VCaP (cell line): ENCODE measurements at regions not wholly inside any gene's neighbourhood (a gene's known extent, or its start where the extent isn't known, plus 50 kb on each side); places are given as distances from the start of the nearest gene placed in this dataset.
A peak's percentile ranks its signal among the peaks of the same experiment; 100 is the strongest.

Experiments
- H3K27ac ChIP-seq: fragments of 450-650 bp; 2 replicates; pipeline ENCODE4 v1.5.1; 2017
- TF ChIP-seq, protein P1 (sequence below): fragments of 450-650 bp; conservative IDR thresholded peaks from 2 replicates; pipeline ENCODE4 v1.5.1; 2017; ENCODE audit warnings: mild to moderate bottlenecking, moderate library complexity

DNA sequence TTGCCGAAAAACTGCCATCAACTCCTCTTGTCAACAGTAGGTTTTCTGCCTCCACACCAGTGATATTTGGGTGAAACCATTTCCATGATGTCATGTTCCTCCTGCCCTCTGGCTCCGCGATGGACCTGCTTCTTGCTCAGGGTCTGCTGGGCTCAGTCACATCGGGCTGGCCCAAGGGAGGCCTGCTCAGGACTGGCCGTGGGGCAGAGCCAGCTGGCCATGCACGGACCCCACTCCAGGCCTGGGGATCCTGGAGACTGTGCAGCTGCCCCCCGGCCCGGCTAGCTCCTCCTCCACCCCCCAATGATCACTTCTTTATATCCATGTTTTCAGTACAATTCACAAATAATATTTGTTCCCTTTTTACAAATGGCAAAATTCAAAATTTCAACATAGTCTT lies 270.3 kb upstream of the CCDC54 start:
- TF ChIP-seq, protein P1, sequence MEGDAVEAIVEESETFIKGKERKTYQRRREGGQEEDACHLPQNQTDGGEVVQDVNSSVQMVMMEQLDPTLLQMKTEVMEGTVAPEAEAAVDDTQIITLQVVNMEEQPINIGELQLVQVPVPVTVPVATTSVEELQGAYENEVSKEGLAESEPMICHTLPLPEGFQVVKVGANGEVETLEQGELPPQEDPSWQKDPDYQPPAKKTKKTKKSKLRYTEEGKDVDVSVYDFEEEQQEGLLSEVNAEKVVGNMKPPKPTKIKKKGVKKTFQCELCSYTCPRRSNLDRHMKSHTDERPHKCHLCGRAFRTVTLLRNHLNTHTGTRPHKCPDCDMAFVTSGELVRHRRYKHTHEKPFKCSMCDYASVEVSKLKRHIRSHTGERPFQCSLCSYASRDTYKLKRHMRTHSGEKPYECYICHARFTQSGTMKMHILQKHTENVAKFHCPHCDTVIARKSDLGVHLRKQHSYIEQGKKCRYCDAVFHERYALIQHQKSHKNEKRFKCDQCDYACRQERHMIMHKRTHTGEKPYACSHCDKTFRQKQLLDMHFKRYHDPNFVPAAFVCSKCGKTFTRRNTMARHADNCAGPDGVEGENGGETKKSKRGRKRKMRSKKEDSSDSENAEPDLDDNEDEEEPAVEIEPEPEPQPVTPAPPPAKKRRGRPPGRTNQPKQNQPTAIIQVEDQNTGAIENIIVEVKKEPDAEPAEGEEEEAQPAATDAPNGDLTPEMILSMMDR = no peak
- H3K27ac ChIP-seq = no peak overlapping the region

- TF ChIP-seq, protein P1 = no peak
- H3K27ac ChIP-seq = no peak overlapping the region
Measured at GRCh38 chr3:107110596-107111305, 266.5 kb upstream of the CCDC54 start.

DNA sequence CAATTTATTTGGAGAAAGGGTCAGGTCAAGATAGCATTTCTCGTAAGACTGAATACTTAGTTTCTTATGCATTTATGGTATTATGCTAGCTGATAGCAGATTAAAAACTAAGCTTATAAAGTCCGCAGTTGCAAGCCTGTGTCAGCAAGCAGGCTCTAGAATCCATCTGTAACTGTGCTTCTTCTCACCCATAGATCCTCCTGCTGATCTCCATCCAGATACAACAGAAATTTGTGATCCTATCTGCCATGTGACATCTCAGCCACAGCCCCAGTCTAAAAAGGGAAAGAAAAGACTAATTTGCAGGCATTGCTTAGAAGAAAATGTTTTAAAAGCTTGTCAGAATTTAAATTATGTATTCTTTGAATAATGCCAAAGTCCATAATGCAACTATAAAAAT lies 265.4 kb upstream of the CCDC54 start:
- no peak overlapping the region for H3K27ac ChIP-seq
- TF ChIP-seq, protein P1 = no peak

DNA sequence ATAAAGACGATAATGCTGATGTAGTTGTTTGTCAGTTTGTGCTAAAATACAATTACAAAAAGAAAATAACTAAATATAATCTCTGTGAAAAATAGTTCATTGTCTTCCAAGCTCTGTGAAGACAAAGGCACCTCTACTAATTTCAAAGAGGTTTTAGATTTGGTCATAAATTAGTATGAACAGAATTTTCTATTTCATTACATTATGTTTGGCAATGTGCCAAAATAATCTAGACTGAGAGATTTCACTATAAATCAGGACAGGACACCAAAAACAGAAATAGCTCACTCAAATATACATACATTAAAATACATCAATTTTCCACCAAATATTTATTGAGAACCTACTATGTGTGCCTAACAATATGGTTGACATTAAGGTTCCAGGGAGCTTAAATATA lies 264.9 kb upstream of the CCDC54 start:
- TF ChIP-seq, protein P1 = no peak
- no peak overlapping the region for H3K27ac ChIP-seq

GRCh38 chr3:107116251-107116650 lies 261.0 kb upstream of the CCDC54 start:
- TF ChIP-seq, protein P1 = no peak

GRCh38 chr3:107117156-107117555 lies 260.1 kb upstream of the CCDC54 start:
- H3K27ac ChIP-seq = no peak overlapping the region
- TF ChIP-seq, protein P1 = no peak

More at GRCh38 chr3:107116251-107116650, 261.0 kb upstream of the CCDC54 start:
- no peak overlapping the region for H3K27ac ChIP-seq

DNA sequence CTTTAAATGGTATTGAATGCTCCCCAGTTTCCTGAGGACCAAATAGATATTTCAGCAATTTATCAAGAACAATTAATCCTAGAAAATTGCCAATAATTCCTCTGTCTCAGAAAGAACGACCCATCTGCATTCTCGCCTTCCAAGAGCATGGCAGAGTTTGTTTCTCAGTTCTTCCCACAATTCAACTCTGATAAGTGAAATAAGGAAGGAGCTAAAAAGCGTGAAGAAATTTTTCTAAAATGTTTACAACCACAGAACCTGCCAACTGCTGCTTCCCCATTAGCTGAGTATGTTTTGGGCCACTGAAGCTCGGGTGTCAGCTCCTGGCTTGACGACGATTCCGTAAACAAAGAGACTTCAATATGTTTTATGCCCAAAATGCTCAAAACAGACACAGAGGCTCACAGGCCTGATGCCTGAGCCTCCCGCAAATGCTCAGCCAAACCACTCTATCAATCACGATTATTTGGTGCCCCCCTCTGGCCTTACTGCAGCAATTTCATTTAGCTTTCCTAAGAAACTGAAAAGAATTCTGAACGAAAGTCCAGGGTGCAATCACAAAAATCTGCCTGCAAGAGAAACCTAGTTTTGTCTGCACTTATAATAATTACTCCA lies 259.2 kb upstream of the CCDC54 start:
- TF ChIP-seq, protein P1 = peak; percentile 77
- H3K27ac ChIP-seq = no peak overlapping the region
